ENCODE measurements at regions not wholly inside any gene's neighbourhood (a gene's known extent, or its start where the extent isn't known, plus 50 kb on each side); places are given as distances from the start of the nearest gene placed in this dataset.
"Not testable (repeated sequence)": the region's sequence is repeated elsewhere in the genome, so short reads cannot be mapped to it uniquely, and the experiment has no call there.

GRCh38 chr15:24076090-24076784 is 389.1 kb upstream of the NDN start:
- no peaks in the 10 kb centered on the region for H3K36me3 Mint-ChIP-seq (ENCODE audit: low read depth)
- DNase-seq (ENCODE audit: low spot score) = no peak
- no peak overlapping the region for H3K4me3 Mint-ChIP-seq
- peaks cover 21% of the 10 kb centered on the region for H3K9me3 Mint-ChIP-seq
- H3K27me3 Mint-ChIP-seq (ENCODE audit: low read depth) = no peaks in the 10 kb centered on the region
- H3K27ac Mint-ChIP-seq = no peak overlapping the region
- H3K4me1 Mint-ChIP-seq (ENCODE audit: low read depth) = no peaks in the 10 kb centered on the region

- H3K4me3 Mint-ChIP-seq = no peak overlapping the region
- DNase-seq (ENCODE audit: low spot score) = no peak
- peaks cover 30% of the 10 kb centered on the region for H3K9me3 Mint-ChIP-seq
- H3K36me3 Mint-ChIP-seq (ENCODE audit: low read depth) = no peaks in the 10 kb centered on the region
- H3K27me3 Mint-ChIP-seq (ENCODE audit: low read depth) = no peaks in the 10 kb centered on the region
- H3K27ac Mint-ChIP-seq = no peak overlapping the region
- H3K4me1 Mint-ChIP-seq (ENCODE audit: low read depth) = no peaks in the 10 kb centered on the region
Observed at GRCh38 chr15:24078310-24079029, 391.4 kb upstream of the NDN start.

GRCh38 chr15:24088941-24089340 is 401.8 kb upstream of the NDN start:
- not testable (repeated sequence) for DNase-seq (ENCODE audit: low spot score); H3K4me1 Mint-ChIP-seq (ENCODE audit: low read depth); H3K36me3 Mint-ChIP-seq (ENCODE audit: low read depth); H3K4me3 Mint-ChIP-seq; H3K27ac Mint-ChIP-seq; H3K27me3 Mint-ChIP-seq (ENCODE audit: low read depth)
- peaks cover 74% of the 10 kb centered on the region for H3K9me3 Mint-ChIP-seq

GRCh38 chr15:24101503-24101902 is 414.4 kb upstream of the NDN start:
- H3K27me3 Mint-ChIP-seq (ENCODE audit: low read depth); H3K4me1 Mint-ChIP-seq (ENCODE audit: low read depth); H3K36me3 Mint-ChIP-seq (ENCODE audit: low read depth); H3K27ac Mint-ChIP-seq; H3K4me3 Mint-ChIP-seq; DNase-seq (ENCODE audit: low spot score): not testable (repeated sequence)
- H3K9me3 Mint-ChIP-seq = peaks cover 13% of the 10 kb centered on the region

- peaks cover 27% of the 10 kb centered on the region for H3K9me3 Mint-ChIP-seq
- DNase-seq (ENCODE audit: low spot score); H3K27me3 Mint-ChIP-seq (ENCODE audit: low read depth); H3K4me3 Mint-ChIP-seq; H3K36me3 Mint-ChIP-seq (ENCODE audit: low read depth); H3K4me1 Mint-ChIP-seq (ENCODE audit: low read depth); H3K27ac Mint-ChIP-seq: not testable (repeated sequence)
Observed at GRCh38 chr15:24107524-24107923, 420.4 kb upstream of the NDN start.

GRCh38 chr15:24107948-24108347 is 420.8 kb upstream of the NDN start:
- H3K27me3 Mint-ChIP-seq (ENCODE audit: low read depth) = not testable (repeated sequence)

GRCh38 chr15:24108349-24108748 is 421.2 kb upstream of the NDN start:
- DNase-seq (ENCODE audit: low spot score); H3K4me3 Mint-ChIP-seq; H3K27me3 Mint-ChIP-seq (ENCODE audit: low read depth); H3K27ac Mint-ChIP-seq; H3K4me1 Mint-ChIP-seq (ENCODE audit: low read depth); H3K36me3 Mint-ChIP-seq (ENCODE audit: low read depth): not testable (repeated sequence)
- H3K9me3 Mint-ChIP-seq = peaks cover 25% of the 10 kb centered on the region

More at GRCh38 chr15:24107948-24108347, 420.8 kb upstream of the NDN start:
- not testable (repeated sequence) for DNase-seq (ENCODE audit: low spot score); H3K4me1 Mint-ChIP-seq (ENCODE audit: low read depth); H3K36me3 Mint-ChIP-seq (ENCODE audit: low read depth); H3K4me3 Mint-ChIP-seq; H3K27ac Mint-ChIP-seq
- H3K9me3 Mint-ChIP-seq = peaks cover 27% of the 10 kb centered on the region

GRCh38 chr15:24139622-24140021 is 452.5 kb upstream of the NDN start:
- H3K27ac Mint-ChIP-seq = not testable (repeated sequence)

GRCh38 chr15:24145070-24145469 is 458.0 kb upstream of the NDN start:
- H3K36me3 Mint-ChIP-seq (ENCODE audit: low read depth); H3K4me3 Mint-ChIP-seq; H3K4me1 Mint-ChIP-seq (ENCODE audit: low read depth); DNase-seq (ENCODE audit: low spot score); H3K27ac Mint-ChIP-seq; H3K27me3 Mint-ChIP-seq (ENCODE audit: low read depth): not testable (repeated sequence)
- peaks cover 32% of the 10 kb centered on the region for H3K9me3 Mint-ChIP-seq

More at GRCh38 chr15:24139622-24140021, 452.5 kb upstream of the NDN start:
- not testable (repeated sequence) for H3K36me3 Mint-ChIP-seq (ENCODE audit: low read depth); H3K27me3 Mint-ChIP-seq (ENCODE audit: low read depth); H3K4me3 Mint-ChIP-seq; H3K4me1 Mint-ChIP-seq (ENCODE audit: low read depth); DNase-seq (ENCODE audit: low spot score)
- peaks cover 28% of the 10 kb centered on the region for H3K9me3 Mint-ChIP-seq

GRCh38 chr15:24146251-24146650 is 459.1 kb upstream of the NDN start:
- no peak overlapping the region for H3K4me3 Mint-ChIP-seq
- no peak overlapping the region for H3K27ac Mint-ChIP-seq
- DNase-seq (ENCODE audit: low spot score) = no peak
- H3K36me3 Mint-ChIP-seq (ENCODE audit: low read depth) = no peaks in the 10 kb centered on the region
- no peaks in the 10 kb centered on the region for H3K27me3 Mint-ChIP-seq (ENCODE audit: low read depth)
- no peaks in the 10 kb centered on the region for H3K4me1 Mint-ChIP-seq (ENCODE audit: low read depth)
- H3K9me3 Mint-ChIP-seq = peaks cover 28% of the 10 kb centered on the region

GRCh38 chr15:24150542-24150941 is 463.4 kb upstream of the NDN start:
- peaks cover 27% of the 10 kb centered on the region for H3K9me3 Mint-ChIP-seq
- H3K36me3 Mint-ChIP-seq (ENCODE audit: low read depth) = no peaks in the 10 kb centered on the region
- H3K4me3 Mint-ChIP-seq = no peak overlapping the region
- no peak for DNase-seq (ENCODE audit: low spot score)
- H3K4me1 Mint-ChIP-seq (ENCODE audit: low read depth) = no peaks in the 10 kb centered on the region
- H3K27ac Mint-ChIP-seq = no peak overlapping the region
- no peaks in the 10 kb centered on the region for H3K27me3 Mint-ChIP-seq (ENCODE audit: low read depth)

- H3K4me3 Mint-ChIP-seq, H3K27ac Mint-ChIP-seq: not testable (repeated sequence)
Observed at GRCh38 chr15:24158306-24158705, 471.2 kb upstream of the NDN start.

GRCh38 chr15:24165512-24165911 is 478.4 kb upstream of the NDN start:
- H3K27ac Mint-ChIP-seq = not testable (repeated sequence)

More at GRCh38 chr15:24158306-24158705, 471.2 kb upstream of the NDN start:
- not testable (repeated sequence) for H3K36me3 Mint-ChIP-seq (ENCODE audit: low read depth); H3K27me3 Mint-ChIP-seq (ENCODE audit: low read depth); H3K4me1 Mint-ChIP-seq (ENCODE audit: low read depth); DNase-seq (ENCODE audit: low spot score)
- H3K9me3 Mint-ChIP-seq = peaks cover 37% of the 10 kb centered on the region

GRCh38 chr15:24202297-24202696 is 473.3 kb upstream of the NPAP1 start:
- H3K9me3 Mint-ChIP-seq = peaks cover 17% of the 10 kb centered on the region
- not testable (repeated sequence) for H3K27ac Mint-ChIP-seq; DNase-seq (ENCODE audit: low spot score); H3K36me3 Mint-ChIP-seq (ENCODE audit: low read depth); H3K27me3 Mint-ChIP-seq (ENCODE audit: low read depth); H3K4me3 Mint-ChIP-seq; H3K4me1 Mint-ChIP-seq (ENCODE audit: low read depth)

More at GRCh38 chr15:24165512-24165911, 478.4 kb upstream of the NDN start:
- H3K27me3 Mint-ChIP-seq (ENCODE audit: low read depth); H3K36me3 Mint-ChIP-seq (ENCODE audit: low read depth); DNase-seq (ENCODE audit: low spot score); H3K4me3 Mint-ChIP-seq; H3K4me1 Mint-ChIP-seq (ENCODE audit: low read depth): not testable (repeated sequence)
- peaks cover 42% of the 10 kb centered on the region for H3K9me3 Mint-ChIP-seq
